ENCODE measurements at regions not wholly inside any gene's neighbourhood (a gene's known extent, or its start where the extent isn't known, plus 50 kb on each side); places are given as distances from the start of the nearest gene placed in this dataset.
"Not testable (repeated sequence)": the region's sequence is repeated elsewhere in the genome, so short reads cannot be mapped to it uniquely, and the experiment has no call there.

- no peak for TF ChIP-seq CTCF (IDR thresholded peaks at IDR 0.05; ENCODE audit: control extremely low read depth, extremely low read depth, low read depth, missing control alignments)
- ChIA-PET POLR2A (no interaction called here), CTCF (no interaction called here)
- no peak for DNase-seq (ENCODE audit: extremely low spot score)
Measured at GRCh38 chrX:15016051-15016450, 142.8 kb downstream of the MOSPD2 start.

GRCh38 chrX:15014281-15014680 lies 141.1 kb downstream of the MOSPD2 start:
- POLR2A ChIA-PET = no interaction called here
- DNase-seq (ENCODE audit: extremely low spot score) = no peak
- CTCF ChIA-PET = no interaction called here

GRCh38 chrX:15013461-15013860 lies 140.2 kb downstream of the MOSPD2 start:
- POLR2A ChIA-PET = no interaction called here
- CTCF ChIA-PET = no interaction called here
- no peak for TF ChIP-seq CTCF (IDR thresholded peaks at IDR 0.05; ENCODE audit: control extremely low read depth, extremely low read depth, low read depth, missing control alignments)
- no peak for DNase-seq (ENCODE audit: extremely low spot score)

More at GRCh38 chrX:15014281-15014680, 141.1 kb downstream of the MOSPD2 start:
- no peak for TF ChIP-seq CTCF (IDR thresholded peaks at IDR 0.05; ENCODE audit: control extremely low read depth, extremely low read depth, low read depth, missing control alignments)

- TF ChIP-seq CTCF (IDR thresholded peaks at IDR 0.05; ENCODE audit: control extremely low read depth, extremely low read depth, low read depth, missing control alignments) = no peak
- ChIA-PET CTCF (no interaction called here), POLR2A (no interaction called here)
- no peak for DNase-seq (ENCODE audit: extremely low spot score)
Measured at GRCh38 chrX:14997271-14997670, 124.0 kb downstream of the MOSPD2 start.

DNA sequence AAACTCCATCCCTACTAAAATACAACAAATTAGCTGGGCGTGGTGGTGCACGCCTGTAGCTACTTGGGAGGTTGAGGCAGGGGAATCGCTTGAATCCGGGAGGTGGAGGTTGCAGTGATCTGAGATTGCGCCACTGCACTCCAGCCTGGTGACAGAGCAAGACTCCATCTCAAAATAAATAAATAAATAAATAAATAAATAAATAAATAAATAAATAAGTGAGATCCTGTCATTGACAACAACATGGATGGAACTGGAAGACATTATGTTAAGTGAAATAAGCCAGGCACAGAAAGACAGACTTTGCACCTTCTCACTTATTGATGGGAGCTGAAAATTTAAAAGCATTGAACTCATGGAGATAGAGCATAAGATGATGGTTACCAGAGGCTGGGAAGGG lies 111.2 kb downstream of the MOSPD2 start:
- POLR2A ChIA-PET; CTCF ChIA-PET; DNase-seq (ENCODE audit: extremely low spot score): not testable (repeated sequence)
